SU-DHL-6 (cell line): ENCODE measurements at regions not wholly inside any gene's neighbourhood (a gene's known extent, or its start where the extent isn't known, plus 50 kb on each side); places are given as distances from the start of the nearest gene placed in this dataset.

Source experiments
- H2AFZ ChIP-seq: fragments of 200-600 bp; sonication (generic); 2 replicates; pipeline ENCODE4 v1.6.1; 2014; ENCODE audit warnings: low read depth, mild to moderate bottlenecking, moderate library complexity, mixed read lengths, antibody characterized with exemption, low read length; ENCODE audit not compliant: severe bottlenecking
- H3F3A ChIP-seq: fragments of 200-600 bp; shearing (Covaris generic); 2 replicates; pipeline ENCODE4 v1.6.0; 2016; ENCODE audit warnings: antibody characterized with exemption, mild to moderate bottlenecking; ENCODE audit not compliant: insufficient read depth
- H3K27ac ChIP-seq: fragments of 200-600 bp; sonication (generic); 2 replicates; pipeline ENCODE4 v1.5.1; 2016; ENCODE audit warnings: low read depth, mild to moderate bottlenecking, low read length, moderate library complexity, mixed read lengths
- H3K27me3 ChIP-seq: fragments of 200-600 bp; sonication (generic), shearing (Covaris generic); 2 replicates; pipeline ENCODE4 v1.6.0; 2014; ENCODE audit warnings: mild to moderate bottlenecking, low read length
- H3K36me3 ChIP-seq: fragments of 200-600 bp; sonication (generic); 2 replicates; pipeline ENCODE4 v1.6.1; 2014; ENCODE audit warnings: mild to moderate bottlenecking, low read length, mixed read lengths
- H3K4me2 ChIP-seq: fragments of 300-600, 200-600 bp; shearing (Covaris generic), sonication (generic); 2 replicates; pipeline ENCODE4 v1.6.0; 2014; ENCODE audit warnings: low read length, low read depth, mild to moderate bottlenecking; ENCODE audit not compliant: poor library complexity, severe bottlenecking
- H3K4me3 ChIP-seq: fragments of 200-600 bp; sonication (generic); 2 replicates; pipeline ENCODE4 v1.5.1; 2014; ENCODE audit warnings: antibody characterized with exemption, low read length, mild to moderate bottlenecking, mixed read lengths; ENCODE audit not compliant: insufficient read depth, poor library complexity, severe bottlenecking
- H3K79me2 ChIP-seq: fragments of 200-600 bp; sonication (generic); 2 replicates; pipeline ENCODE4 v1.6.1; 2014; ENCODE audit warnings: mild to moderate bottlenecking, low read length, moderate library complexity; ENCODE audit not compliant: insufficient read depth
- H3K9ac ChIP-seq: fragments of 200-600 bp; sonication (generic); 2 replicates; pipeline ENCODE4 v1.7.0; 2014; ENCODE audit warnings: mild to moderate bottlenecking, low read length
- H3K9me2 ChIP-seq: fragments of 200-600 bp; sonication (generic); replicated peaks from 2 replicates; pipeline ENCODE4 v1.6.1; 2014; ENCODE audit warnings: low read length; ENCODE audit not compliant: insufficient read depth
- H3K9me3 ChIP-seq: fragments of 200-600 bp; sonication (generic); 2 replicates; pipeline ENCODE4 v1.6.1; 2014; ENCODE audit warnings: low read length, mixed read lengths; ENCODE audit not compliant: insufficient read depth
- H4K20me1 ChIP-seq: fragments of 200-600 bp; sonication (generic); 2 replicates; pipeline ENCODE4 v1.6.1; 2014; ENCODE audit warnings: low read depth, mild to moderate bottlenecking, antibody characterized with exemption, low read length, moderate library complexity, mixed read lengths
- CTCF ChIP-seq: fragments of 200-600 bp; sonication (generic); IDR thresholded peaks from one replicate; pipeline ENCODE4 v1.5.1; 2017; ENCODE audit warnings: antibody characterized with exemption, mild to moderate bottlenecking, low read length, moderate library complexity; ENCODE audit not compliant: insufficient read depth, poor library complexity, severe bottlenecking
- EZH2phosphoT487 ChIP-seq: fragments of 200-600 bp; sonication (generic), shearing (Covaris generic); conservative IDR thresholded peaks from 2 replicates; pipeline ENCODE4 v1.6.1; 2018; ENCODE audit warnings: mild to moderate bottlenecking, antibody characterized with exemption, low read length, moderate library complexity, mixed read lengths

GRCh38 chr1:59178339-59179187 lies 118.3 kb upstream of the FGGY start:
- Histone ChIP-seq H3K9me2 (no peaks in the 10 kb centered on the region), H3K36me3 (no peaks in the 10 kb centered on the region), H3K27ac (no peak overlapping the region), H4K20me1 (no peaks in the 10 kb centered on the region), H3K4me2 (no peak overlapping the region), H2AFZ (no peak overlapping the region), H3F3A (no peaks in the 10 kb centered on the region), H3K27me3 (no peaks in the 10 kb centered on the region), H3K79me2 (no peaks in the 10 kb centered on the region), H3K9ac (no peak overlapping the region), H3K4me3 (no peak overlapping the region), H3K9me3 (no peaks in the 10 kb centered on the region)
- TF ChIP-seq CTCF (no peak), EZH2phosphoT487 (no peak)

DNA sequence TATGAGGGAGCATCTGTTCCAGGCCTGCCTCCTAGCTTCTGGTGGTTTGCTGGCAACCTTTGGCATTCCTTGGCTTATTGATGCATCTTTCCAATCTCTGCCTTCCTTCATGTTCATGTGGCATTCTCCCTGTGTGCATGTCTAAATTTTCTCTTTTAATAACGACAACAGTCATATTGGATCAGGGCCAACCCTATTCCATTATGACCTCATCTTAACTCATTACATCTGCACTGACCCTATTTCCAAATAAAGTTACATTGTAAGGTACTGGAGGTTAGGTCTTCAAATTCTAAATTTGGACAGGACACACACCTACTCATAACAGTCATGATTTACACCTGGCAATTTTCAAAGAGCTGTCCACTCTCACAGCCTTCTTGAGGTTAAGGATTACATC lies 117.2 kb upstream of the FGGY start:
- no peaks in the 10 kb centered on the region for H3K9me3 ChIP-seq
- no peak overlapping the region for H3K4me3 ChIP-seq
- no peaks in the 10 kb centered on the region for H3K9me2 ChIP-seq
- no peaks in the 10 kb centered on the region for H3K79me2 ChIP-seq
- H3K9ac ChIP-seq: no peak overlapping the region
- H3K27ac ChIP-seq: no peak overlapping the region
- no peak overlapping the region for H3K4me2 ChIP-seq
- no peaks in the 10 kb centered on the region for H3F3A ChIP-seq
- H2AFZ ChIP-seq: no peak overlapping the region
- no peaks in the 10 kb centered on the region for H3K27me3 ChIP-seq
- H3K36me3 ChIP-seq: no peaks in the 10 kb centered on the region
- TF ChIP-seq CTCF (no peak), EZH2phosphoT487 (no peak)
- no peaks in the 10 kb centered on the region for H4K20me1 ChIP-seq

DNA sequence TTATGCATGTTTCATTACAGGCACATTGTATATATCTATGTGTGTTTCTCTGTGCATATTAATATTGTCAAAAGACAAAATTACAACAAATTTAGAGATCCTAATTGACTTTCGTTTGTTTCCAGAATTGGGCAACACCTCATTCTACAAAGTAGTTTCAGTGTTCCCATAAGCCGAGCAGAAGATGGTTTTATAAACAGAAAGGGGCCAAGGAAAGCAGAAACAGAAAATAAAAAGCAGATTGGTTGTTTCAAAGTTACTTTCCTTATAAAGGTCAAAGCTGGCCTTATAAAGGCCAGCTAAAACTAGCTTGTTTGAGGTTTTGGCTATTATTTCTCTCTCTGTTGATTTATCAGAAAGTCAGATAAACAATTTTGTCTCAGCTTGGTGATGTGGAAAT lies 116.2 kb upstream of the FGGY start:
- Histone ChIP-seq H3K4me3 (no peak overlapping the region), H3K27me3 (no peaks in the 10 kb centered on the region), H3F3A (no peaks in the 10 kb centered on the region), H3K4me2 (no peak overlapping the region), H3K9me2 (no peaks in the 10 kb centered on the region), H4K20me1 (no peaks in the 10 kb centered on the region), H3K79me2 (no peaks in the 10 kb centered on the region), H3K9ac (no peak overlapping the region), H3K9me3 (no peaks in the 10 kb centered on the region), H3K27ac (no peak overlapping the region), H2AFZ (no peak overlapping the region), H3K36me3 (no peaks in the 10 kb centered on the region)
- TF ChIP-seq EZH2phosphoT487 (no peak), CTCF (no peak)
